HepG2 (cell line): ENCODE measurements at regions not wholly inside any gene's neighbourhood (a gene's known extent, or its start where the extent isn't known, plus 50 kb on each side); places are given as distances from the start of the nearest gene placed in this dataset.

Experiments used
- ATF1 ChIP-seq: IDR thresholded peaks from 2 replicates; pipeline ENCODE4 v1.6.1; 2016; ENCODE audit warnings: mild to moderate bottlenecking, control low read depth
- CHD4 ChIP-seq: fragments of 200-600 bp; sonication (generic); IDR thresholded peaks from 2 replicates; pipeline ENCODE4 v1.7.0; 2017; ENCODE audit warnings: mild to moderate bottlenecking, low read length, borderline replicate concordance
- EHMT2 ChIP-seq: fragments of 200-600 bp; sonication (generic); IDR thresholded peaks from 2 replicates; pipeline ENCODE4 v1.7.0; 2017; ENCODE audit warnings: antibody characterized with exemption, low read depth, low read length, borderline replicate concordance
- GATAD2A ChIP-seq: IDR thresholded peaks from 2 replicates; pipeline ENCODE4 v1.6.1; 2016
- GZF1 ChIP-seq: sonication (generic); formaldehyde crosslinking; IDR thresholded peaks from 2 replicates; pipeline ENCODE4 v1.5.1; 2020; ENCODE audit warnings: mild to moderate bottlenecking, missing genetic modification reagents
- ISL2 ChIP-seq: sonication (generic); formaldehyde crosslinking; IDR thresholded peaks from 2 replicates; pipeline ENCODE4 v1.5.0; 2020; ENCODE audit warnings: missing genetic modification reagents
- MATR3 ChIP-seq: sonication (generic); formaldehyde crosslinking; IDR thresholded peaks from 2 replicates; pipeline ENCODE4 v1.4.0; 2020; ENCODE audit warnings: missing genetic modification reagents
- MBD4 ChIP-seq: IDR thresholded peaks from 2 replicates; pipeline ENCODE4 v1.6.1; 2012; ENCODE audit warnings: low read length, inconsistent platforms, borderline replicate concordance
- MTA3 ChIP-seq: sonication (generic); formaldehyde crosslinking; IDR thresholded peaks from 2 replicates; pipeline ENCODE4 v1.4.0; 2020; ENCODE audit warnings: missing genetic modification reagents
- NFKBIZ ChIP-seq: IDR thresholded peaks from 2 replicates; pipeline ENCODE4 v1.6.1; 2018; ENCODE audit warnings: missing genetic modification reagents, missing compliant biosample characterization
- SRSF4 ChIP-seq: fragments of 200-400 bp; formaldehyde crosslinking; IDR thresholded peaks from one replicate; pipeline ENCODE4 v1.6.1; 2018; ENCODE audit warnings: mild to moderate bottlenecking, low read depth, low read length, moderate library complexity; ENCODE audit not compliant: poor library complexity, severe bottlenecking
- TBX3 ChIP-seq: fragments of 450-650 bp; IDR thresholded peaks from 2 replicates; pipeline ENCODE4 v1.6.1; 2017; ENCODE audit warnings: antibody characterized with exemption, mild to moderate bottlenecking, inconsistent platforms, borderline replicate concordance
- ZMYM3 ChIP-seq: sonication (generic); formaldehyde crosslinking; IDR thresholded peaks from 2 replicates; pipeline ENCODE4 v1.5.1; 2020; ENCODE audit warnings: mild to moderate bottlenecking, missing genetic modification reagents
- ZNF326 ChIP-seq: sonication (generic); formaldehyde crosslinking; IDR thresholded peaks from 2 replicates; pipeline ENCODE4 v1.4.0; 2020; ENCODE audit warnings: missing genetic modification reagents, borderline replicate concordance
- ZNF335 ChIP-seq: sonication (generic); formaldehyde crosslinking; IDR thresholded peaks from 2 replicates; pipeline ENCODE4 v1.4.0; 2020; ENCODE audit warnings: missing genetic modification reagents
- ZNF678 ChIP-seq: sonication (generic); formaldehyde crosslinking; IDR thresholded peaks from 2 replicates; pipeline ENCODE4 v1.4.0; 2020; ENCODE audit warnings: mild to moderate bottlenecking, missing genetic modification reagents
- ZNF780A ChIP-seq: sonication (generic); formaldehyde crosslinking; IDR thresholded peaks from 2 replicates; pipeline ENCODE4 v1.8.0; 2022; ENCODE audit warnings: mild to moderate bottlenecking, missing genetic modification reagents, moderate library complexity
- TF ChIP-seq, protein P1 (sequence below): sonication (generic); formaldehyde crosslinking; conservative IDR thresholded peaks from 2 replicates; pipeline ENCODE4 v1.8.0; 2022; ENCODE audit warnings: mild to moderate bottlenecking, moderate library complexity, missing genetic modification reagents
- TF ChIP-seq, protein P2 (sequence below): sonication (generic); formaldehyde crosslinking; IDR thresholded peaks from 2 replicates; pipeline ENCODE4 v1.5.1; 2020; ENCODE audit warnings: missing genetic modification reagents, mild to moderate bottlenecking, borderline replicate concordance
- TF ChIP-seq, protein P3 (sequence below), 2 experiments: sonication (generic) in 1 of 2; formaldehyde crosslinking in 1 of 2; IDR thresholded peaks; 2 replicates each; pipeline versions ENCODE4 v1.4.0 to v1.6.1; 2016 to 2020; ENCODE audit warnings: borderline replicate concordance in 1 of 2, low read depth in 1 of 2, mild to moderate bottlenecking in 1 of 2, missing genetic modification reagents in 1 of 2
- TF ChIP-seq, protein P4 (sequence below): sonication (generic); formaldehyde crosslinking; IDR thresholded peaks from 2 replicates; pipeline ENCODE4 v1.4.0; 2020; ENCODE audit warnings: missing genetic modification reagents

DNA sequence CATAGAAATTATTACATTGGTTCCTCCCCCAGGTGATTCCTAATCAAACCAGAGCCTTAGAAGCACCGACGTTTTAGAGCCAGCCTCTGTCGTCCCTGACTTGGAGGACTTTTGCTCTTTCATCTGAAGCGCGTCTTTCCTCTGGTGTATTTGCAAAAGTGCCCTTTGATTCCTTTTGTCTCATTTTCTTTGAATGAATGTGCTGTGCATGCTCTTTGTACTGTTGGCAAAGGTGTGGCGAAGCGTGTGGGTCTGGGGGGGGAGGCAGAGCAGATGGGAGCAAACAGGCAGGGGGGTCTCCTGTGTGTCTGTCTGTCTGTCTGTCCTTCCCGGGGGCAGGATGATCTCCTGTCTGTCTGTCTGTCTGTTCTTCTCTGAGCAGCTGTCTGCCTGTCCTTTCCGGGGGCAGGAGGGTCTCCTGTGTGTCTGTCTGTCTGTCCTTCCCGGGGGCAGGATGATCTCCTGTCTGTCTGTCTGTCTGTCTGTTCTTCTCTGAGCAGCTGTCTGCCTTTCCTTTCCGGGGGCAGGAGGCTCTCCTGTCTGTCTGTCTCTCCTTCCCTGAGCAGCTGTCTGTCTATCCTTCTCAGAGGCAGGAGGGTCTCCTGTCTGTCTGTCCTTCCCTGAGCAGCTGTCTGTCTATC lies 205.5 kb upstream of the MYT1L start (continued):
- TF ChIP-seq, protein P1, sequence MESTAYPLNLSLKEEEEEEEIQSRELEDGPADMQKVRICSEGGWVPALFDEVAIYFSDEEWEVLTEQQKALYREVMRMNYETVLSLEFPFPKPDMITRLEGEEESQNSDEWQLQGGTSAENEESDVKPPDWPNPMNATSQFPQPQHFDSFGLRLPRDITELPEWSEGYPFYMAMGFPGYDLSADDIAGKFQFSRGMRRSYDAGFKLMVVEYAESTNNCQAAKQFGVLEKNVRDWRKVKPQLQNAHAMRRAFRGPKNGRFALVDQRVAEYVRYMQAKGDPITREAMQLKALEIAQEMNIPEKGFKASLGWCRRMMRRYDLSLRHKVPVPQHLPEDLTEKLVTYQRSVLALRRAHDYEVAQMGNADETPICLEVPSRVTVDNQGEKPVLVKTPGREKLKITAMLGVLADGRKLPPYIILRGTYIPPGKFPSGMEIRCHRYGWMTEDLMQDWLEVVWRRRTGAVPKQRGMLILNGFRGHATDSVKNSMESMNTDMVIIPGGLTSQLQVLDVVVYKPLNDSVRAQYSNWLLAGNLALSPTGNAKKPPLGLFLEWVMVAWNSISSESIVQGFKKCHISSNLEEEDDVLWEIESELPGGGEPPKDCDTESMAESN (CRISPR knock-in tag) = 0 out of 2 replicates have a peak, but pooled peaks have one; percentile 31
- no peak for TF ChIP-seq SRSF4
- TF ChIP-seq MTA3 (CRISPR knock-in tag) = no peak
- TF ChIP-seq, protein P2, sequence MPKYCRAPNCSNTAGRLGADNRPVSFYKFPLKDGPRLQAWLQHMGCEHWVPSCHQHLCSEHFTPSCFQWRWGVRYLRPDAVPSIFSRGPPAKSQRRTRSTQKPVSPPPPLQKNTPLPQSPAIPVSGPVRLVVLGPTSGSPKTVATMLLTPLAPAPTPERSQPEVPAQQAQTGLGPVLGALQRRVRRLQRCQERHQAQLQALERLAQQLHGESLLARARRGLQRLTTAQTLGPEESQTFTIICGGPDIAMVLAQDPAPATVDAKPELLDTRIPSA (CRISPR knock-in tag) = no peak
- TF ChIP-seq, protein P3, sequence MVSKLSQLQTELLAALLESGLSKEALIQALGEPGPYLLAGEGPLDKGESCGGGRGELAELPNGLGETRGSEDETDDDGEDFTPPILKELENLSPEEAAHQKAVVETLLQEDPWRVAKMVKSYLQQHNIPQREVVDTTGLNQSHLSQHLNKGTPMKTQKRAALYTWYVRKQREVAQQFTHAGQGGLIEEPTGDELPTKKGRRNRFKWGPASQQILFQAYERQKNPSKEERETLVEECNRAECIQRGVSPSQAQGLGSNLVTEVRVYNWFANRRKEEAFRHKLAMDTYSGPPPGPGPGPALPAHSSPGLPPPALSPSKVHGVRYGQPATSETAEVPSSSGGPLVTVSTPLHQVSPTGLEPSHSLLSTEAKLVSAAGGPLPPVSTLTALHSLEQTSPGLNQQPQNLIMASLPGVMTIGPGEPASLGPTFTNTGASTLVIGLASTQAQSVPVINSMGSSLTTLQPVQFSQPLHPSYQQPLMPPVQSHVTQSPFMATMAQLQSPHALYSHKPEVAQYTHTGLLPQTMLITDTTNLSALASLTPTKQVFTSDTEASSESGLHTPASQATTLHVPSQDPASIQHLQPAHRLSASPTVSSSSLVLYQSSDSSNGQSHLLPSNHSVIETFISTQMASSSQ (IDR thresholded peaks at IDR 0.05; ENCODE audit: low read depth) = 0 out of 2 replicates have a peak, but pooled peaks have one; percentile 21
- TF ChIP-seq, protein P3 (CRISPR knock-in tag; IDR thresholded peaks at IDR 0.05; ENCODE audit: borderline replicate concordance) = no peak
- TF ChIP-seq EHMT2 = peak; percentile 42; the same call in 1 of the 2 replicates
- no peak for TF ChIP-seq MBD4
- peak; percentile 31; the same call in 1 of the 2 replicates for TF ChIP-seq ZNF780A
- TF ChIP-seq GATAD2A (CRISPR knock-in tag) = 0 out of 2 replicates have a peak, but pooled peaks have one; percentile 23
- no peak for TF ChIP-seq NFKBIZ (CRISPR knock-in tag)
- peak; percentile 69; the same call in 1 of the 2 replicates for TF ChIP-seq TBX3
- TF ChIP-seq CHD4 = peak; percentile 92
- TF ChIP-seq MATR3 (CRISPR knock-in tag) = no peak
- no peak for TF ChIP-seq ZNF326
- TF ChIP-seq ZMYM3 (CRISPR knock-in tag) = 0 out of 2 replicates have a peak, but pooled peaks have one; percentile 43
- no peak for TF ChIP-seq ZNF678 (CRISPR knock-in tag)
- no peak for TF ChIP-seq ZNF335 (CRISPR knock-in tag)
- TF ChIP-seq, protein P4, sequence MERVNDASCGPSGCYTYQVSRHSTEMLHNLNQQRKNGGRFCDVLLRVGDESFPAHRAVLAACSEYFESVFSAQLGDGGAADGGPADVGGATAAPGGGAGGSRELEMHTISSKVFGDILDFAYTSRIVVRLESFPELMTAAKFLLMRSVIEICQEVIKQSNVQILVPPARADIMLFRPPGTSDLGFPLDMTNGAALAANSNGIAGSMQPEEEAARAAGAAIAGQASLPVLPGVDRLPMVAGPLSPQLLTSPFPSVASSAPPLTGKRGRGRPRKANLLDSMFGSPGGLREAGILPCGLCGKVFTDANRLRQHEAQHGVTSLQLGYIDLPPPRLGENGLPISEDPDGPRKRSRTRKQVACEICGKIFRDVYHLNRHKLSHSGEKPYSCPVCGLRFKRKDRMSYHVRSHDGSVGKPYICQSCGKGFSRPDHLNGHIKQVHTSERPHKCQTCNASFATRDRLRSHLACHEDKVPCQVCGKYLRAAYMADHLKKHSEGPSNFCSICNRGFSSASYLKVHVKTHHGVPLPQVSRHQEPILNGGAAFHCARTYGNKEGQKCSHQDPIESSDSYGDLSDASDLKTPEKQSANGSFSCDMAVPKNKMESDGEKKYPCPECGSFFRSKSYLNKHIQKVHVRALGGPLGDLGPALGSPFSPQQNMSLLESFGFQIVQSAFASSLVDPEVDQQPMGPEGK = peak; percentile 92
- no peak for TF ChIP-seq GZF1 (CRISPR knock-in tag)
- TF ChIP-seq ATF1 (CRISPR knock-in tag) = peak; percentile 29; the same call in 1 of the 2 replicates
- peak; percentile 32; the same call in 1 of the 2 replicates for TF ChIP-seq ISL2
